SU-DHL-6 (cell line): ENCODE measurements at regions not wholly inside any gene's neighbourhood (a gene's known extent, or its start where the extent isn't known, plus 50 kb on each side); places are given as distances from the start of the nearest gene placed in this dataset.

Experiments
- CTCF ChIP-seq: fragments of 200-600 bp; sonication (generic); IDR thresholded peaks from one replicate; pipeline ENCODE4 v1.5.1; 2017; ENCODE audit warnings: antibody characterized with exemption, mild to moderate bottlenecking, low read length, moderate library complexity; ENCODE audit not compliant: insufficient read depth, poor library complexity, severe bottlenecking
- EZH2phosphoT487 ChIP-seq: fragments of 200-600 bp; sonication (generic), shearing (Covaris generic); conservative IDR thresholded peaks from 2 replicates; pipeline ENCODE4 v1.6.1; 2018; ENCODE audit warnings: mild to moderate bottlenecking, antibody characterized with exemption, low read length, moderate library complexity, mixed read lengths

GRCh38 chr11:36722421-36722820 lies 124.4 kb upstream of the RAG2 start:
- TF ChIP-seq EZH2phosphoT487 (no peak), CTCF (no peak)
